Activated CD4-positive, alpha-beta memory T cell treated with anti-CD3 and anti-CD28 coated beads for 36 hours (primary cell): ENCODE measurements at regions not wholly inside any gene's neighbourhood (a gene's known extent, or its start where the extent isn't known, plus 50 kb on each side); places are given as distances from the start of the nearest gene placed in this dataset.

Experiments used
- CTCF ChIA-PET: fragments of 350-600 bp; sonication (Branson Sonifier 250); formaldehyde crosslinking; loops from one replicate; lab custom pipeline; 2021; ENCODE audit warnings: antibody characterized with exemption, inconsistent platforms; lab: Charles Lee
- POLR2A ChIA-PET: fragments of 350-600 bp; sonication (Branson Sonifier 250); formaldehyde crosslinking; loops from one replicate; lab custom pipeline; 2021; ENCODE audit warnings: antibody characterized with exemption; lab: Charles Lee
- DNase-seq: peaks from one replicate; pipeline ENCODE4 v3.0.0-alpha.2; 2020
- H3K27ac Mint-ChIP-seq: one replicate; pipeline ENCODE4 v1.8.0; 2021; ENCODE audit warnings: mixed read lengths
- H3K27me3 Mint-ChIP-seq: one replicate; pipeline ENCODE4 v1.8.0; 2021; ENCODE audit warnings: mixed read lengths
- H3K36me3 Mint-ChIP-seq: one replicate; pipeline ENCODE4 v1.8.0; 2021; ENCODE audit warnings: mixed read lengths
- H3K4me1 Mint-ChIP-seq: one replicate; pipeline ENCODE4 v1.8.0; 2021; ENCODE audit warnings: low read depth, mixed read lengths
- H3K4me3 Mint-ChIP-seq: one replicate; pipeline ENCODE4 v1.8.0; 2021; ENCODE audit warnings: mild to moderate bottlenecking, mixed read lengths
- H3K9me3 Mint-ChIP-seq: one replicate; pipeline ENCODE4 v1.8.0; 2021; ENCODE audit warnings: mixed read lengths
- intact Hi-C: fragments of 100-400 bp; cut with micrococcal nuclease; formaldehyde crosslinking; loops from one replicate; pipeline ENCODE4 v1.15.1; 2023

DNA sequence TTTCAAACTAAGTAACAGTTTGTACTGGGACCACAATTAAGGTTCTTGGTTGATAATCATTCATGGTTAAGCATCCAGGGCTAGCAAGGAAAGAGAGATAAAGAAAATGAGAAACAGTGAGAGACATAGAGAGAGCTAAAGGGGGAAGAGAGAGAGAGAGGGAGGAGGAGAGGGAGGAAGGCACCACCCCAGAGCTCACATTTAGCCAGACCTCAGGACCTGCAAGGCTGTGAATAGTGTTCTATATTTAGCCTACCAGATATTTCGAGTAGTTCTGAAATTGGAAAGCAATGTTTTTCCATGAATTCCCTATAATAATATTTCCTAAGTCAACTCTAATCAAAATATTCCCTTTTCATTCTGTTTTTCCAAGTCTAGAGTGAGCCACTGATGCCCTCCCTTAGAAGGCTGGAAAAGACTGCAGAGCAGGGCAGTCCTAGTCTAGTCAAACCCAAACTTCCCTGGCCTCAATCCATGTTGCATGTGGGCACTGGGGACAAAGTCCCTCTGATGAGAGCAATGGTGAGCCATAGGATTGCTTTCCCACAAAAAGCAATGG is 119.4 kb upstream of the INHBA start:
- Mint-ChIP-seq H3K27me3 (peaks cover 8% of the 10 kb centered on the region), H3K4me1 (no peaks in the 10 kb centered on the region), H3K4me3 (no peak overlapping the region), H3K36me3 (no peaks in the 10 kb centered on the region), H3K27ac (no peak overlapping the region), H3K9me3 (peaks cover 8% of the 10 kb centered on the region)
- ChIA-PET CTCF (no interaction called here), POLR2A (no interaction called here)
- no peak for DNase-seq
- intact Hi-C loops: no loop called here

DNA sequence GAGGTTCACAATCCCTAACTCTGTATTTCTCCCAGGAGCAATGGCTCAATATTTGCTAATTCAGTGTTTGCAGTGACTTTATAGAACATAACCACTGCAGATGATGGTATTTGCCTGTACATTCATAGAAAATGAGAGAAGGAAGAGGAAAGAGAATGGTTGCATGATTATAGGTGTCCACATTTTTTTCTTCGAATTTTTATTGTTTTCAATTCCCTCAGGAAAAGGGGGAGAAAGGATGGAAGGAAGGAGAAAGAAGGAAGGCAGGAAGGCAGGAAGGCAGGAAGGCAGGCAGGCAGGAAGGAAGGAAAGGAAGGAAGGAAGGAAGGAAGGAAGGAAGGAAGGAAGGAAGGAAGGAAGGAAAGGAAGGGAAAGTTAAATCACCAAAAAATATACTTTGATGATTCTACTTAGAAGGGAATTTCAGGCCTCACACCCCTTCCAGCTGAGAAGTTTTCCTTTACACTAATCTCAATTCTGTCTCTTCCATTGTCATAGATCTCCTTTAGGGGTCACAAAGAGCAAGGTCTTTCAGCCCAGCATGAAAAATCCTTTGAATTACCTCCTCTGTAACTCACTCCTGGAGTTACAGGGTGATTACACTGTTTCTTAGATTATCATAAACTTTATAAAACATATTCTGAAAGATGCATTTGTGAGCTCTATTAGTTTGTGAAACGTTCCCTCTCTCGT is 118.8 kb upstream of the INHBA start:
- ChIA-PET CTCF (no interaction called here), POLR2A (no interaction called here)
- H3K27me3 Mint-ChIP-seq: peaks cover 8% of the 10 kb centered on the region
- H3K4me3 Mint-ChIP-seq: no peak overlapping the region
- no peaks in the 10 kb centered on the region for H3K36me3 Mint-ChIP-seq
- H3K4me1 Mint-ChIP-seq: no peaks in the 10 kb centered on the region
- H3K9me3 Mint-ChIP-seq: peaks cover 8% of the 10 kb centered on the region
- no peak for DNase-seq
- no peak overlapping the region for H3K27ac Mint-ChIP-seq
- intact Hi-C loops: no loop called here

DNA sequence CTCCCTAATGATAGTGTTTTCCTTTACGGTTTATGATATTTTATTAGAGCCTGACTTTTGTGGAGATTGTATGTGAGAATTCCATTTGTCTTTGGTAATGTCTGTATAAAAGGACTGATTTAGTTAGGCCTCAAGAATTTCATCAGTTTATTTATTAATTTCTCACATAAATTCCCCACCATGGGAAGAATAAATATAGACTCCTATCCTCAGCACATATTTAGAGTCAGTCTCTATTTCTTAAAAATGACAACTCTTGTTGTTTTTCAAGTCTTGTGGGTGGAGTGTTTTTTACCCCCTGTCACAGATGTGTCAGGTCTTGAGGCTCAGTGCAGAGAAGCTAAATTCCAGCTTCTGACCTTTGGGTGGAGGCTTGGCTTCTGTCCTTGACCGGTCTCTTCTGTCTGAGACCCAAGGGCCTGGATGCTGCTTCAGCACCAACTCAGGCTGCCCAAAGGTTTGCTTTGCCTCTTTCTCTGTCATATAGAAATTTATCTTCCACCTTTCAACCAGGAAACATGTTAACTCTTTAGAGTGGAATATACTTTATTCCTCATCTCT is 117.3 kb upstream of the INHBA start:
- CTCF ChIA-PET: no interaction called here
- intact Hi-C loops: no loop called here
- Mint-ChIP-seq H3K9me3 (peaks cover 8% of the 10 kb centered on the region), H3K4me3 (no peak overlapping the region), H3K36me3 (no peaks in the 10 kb centered on the region), H3K27ac (no peak overlapping the region), H3K27me3 (peaks cover 8% of the 10 kb centered on the region), H3K4me1 (no peaks in the 10 kb centered on the region)
- POLR2A ChIA-PET: no interaction called here
- no peak for DNase-seq

DNA sequence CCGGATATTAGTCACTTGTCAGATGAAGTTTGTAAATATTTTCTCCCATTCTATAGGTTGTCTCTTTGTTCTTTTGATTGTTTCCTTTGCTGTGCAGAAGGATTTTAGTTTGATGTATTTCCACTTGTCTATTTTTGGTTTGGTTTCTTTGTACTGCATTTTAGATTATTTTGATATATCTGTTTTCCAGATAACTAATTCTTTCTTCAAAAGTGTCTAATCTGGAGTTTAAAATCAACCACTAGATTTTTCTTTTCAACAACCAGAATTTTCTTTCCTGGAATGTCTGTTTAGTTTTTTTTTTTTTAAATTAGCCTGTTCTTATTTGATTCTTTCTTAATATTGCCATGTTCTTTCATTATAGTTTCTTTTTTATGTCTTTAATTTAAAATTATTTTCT is 116.8 kb upstream of the INHBA start:
- no peaks in the 10 kb centered on the region for H3K4me1 Mint-ChIP-seq
- no peak overlapping the region for H3K4me3 Mint-ChIP-seq
- intact Hi-C loops: no loop called here
- DNase-seq: no peak
- H3K27ac Mint-ChIP-seq: no peak overlapping the region
- H3K27me3 Mint-ChIP-seq: peaks cover 8% of the 10 kb centered on the region
- ChIA-PET POLR2A (no interaction called here), CTCF (no interaction called here)
- H3K36me3 Mint-ChIP-seq: no peaks in the 10 kb centered on the region
- peaks cover 8% of the 10 kb centered on the region for H3K9me3 Mint-ChIP-seq

DNA sequence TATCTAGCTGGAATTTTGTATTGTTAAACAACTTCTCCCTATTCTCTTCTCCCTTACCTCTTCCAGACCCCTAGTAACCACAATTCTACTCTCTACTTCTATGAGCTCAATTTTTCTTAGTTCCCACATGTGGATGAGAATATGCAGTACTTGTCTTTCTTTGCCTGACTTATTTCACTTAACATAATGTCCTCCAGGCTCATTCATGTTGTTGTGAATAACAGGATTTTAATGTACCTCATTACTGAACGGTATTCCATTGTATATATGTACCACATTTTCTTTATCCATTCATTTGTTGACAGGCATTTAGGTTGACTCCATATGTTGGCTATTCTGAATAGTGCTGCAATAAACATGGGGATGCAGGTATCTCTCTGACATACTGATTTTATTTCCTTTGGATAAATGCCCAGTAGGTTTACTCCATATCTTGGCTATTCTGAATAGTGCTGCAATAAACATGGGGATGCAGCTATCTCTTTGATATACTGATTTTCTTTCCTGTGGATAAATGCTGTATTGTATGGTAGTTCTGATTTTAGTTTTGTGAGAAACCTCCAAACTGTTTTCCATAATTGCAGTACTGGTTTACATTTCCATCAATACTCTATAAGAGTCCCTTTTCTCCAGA is 116.0 kb upstream of the INHBA start:
- intact Hi-C loops: no loop called here
- Mint-ChIP-seq H3K27ac (no peak overlapping the region), H3K4me1 (no peaks in the 10 kb centered on the region)

DNA sequence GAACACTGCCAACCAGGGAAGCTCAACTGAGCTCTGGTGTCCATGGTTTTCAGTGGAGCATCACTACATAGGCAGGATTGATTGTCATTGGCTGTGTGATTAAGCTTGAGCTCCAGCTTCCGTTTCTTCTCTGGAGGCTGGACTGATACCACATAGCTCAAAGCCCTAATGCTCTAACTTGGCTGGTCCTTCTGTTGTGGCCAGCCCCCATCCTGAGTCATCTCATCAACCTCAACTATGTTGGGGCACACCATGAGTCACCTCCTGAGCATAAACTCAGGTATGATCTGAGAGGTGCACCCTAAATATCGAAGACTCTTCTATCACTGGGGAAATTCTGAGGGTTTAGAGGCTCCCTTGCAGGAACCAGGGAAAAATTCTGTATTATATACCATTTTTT is 114.5 kb upstream of the INHBA start:
- no peaks in the 10 kb centered on the region for H3K36me3 Mint-ChIP-seq
- peaks cover 8% of the 10 kb centered on the region for H3K9me3 Mint-ChIP-seq
- CTCF ChIA-PET: no interaction called here
- intact Hi-C loops: no loop called here
- no peaks in the 10 kb centered on the region for H3K4me1 Mint-ChIP-seq
- no peak overlapping the region for H3K27ac Mint-ChIP-seq
- H3K4me3 Mint-ChIP-seq: no peak overlapping the region
- POLR2A ChIA-PET: no interaction called here
- H3K27me3 Mint-ChIP-seq: peaks cover 4% of the 10 kb centered on the region
- peak; percentile 16 for DNase-seq

More for the DNA sequence above, 116.0 kb upstream of the INHBA start:
- ChIA-PET CTCF (no interaction called here), POLR2A (no interaction called here)
- Mint-ChIP-seq H3K36me3 (no peaks in the 10 kb centered on the region), H3K4me3 (no peak overlapping the region), H3K9me3 (peaks cover 8% of the 10 kb centered on the region), H3K27me3 (peaks cover 8% of the 10 kb centered on the region)
- no peak for DNase-seq

DNA sequence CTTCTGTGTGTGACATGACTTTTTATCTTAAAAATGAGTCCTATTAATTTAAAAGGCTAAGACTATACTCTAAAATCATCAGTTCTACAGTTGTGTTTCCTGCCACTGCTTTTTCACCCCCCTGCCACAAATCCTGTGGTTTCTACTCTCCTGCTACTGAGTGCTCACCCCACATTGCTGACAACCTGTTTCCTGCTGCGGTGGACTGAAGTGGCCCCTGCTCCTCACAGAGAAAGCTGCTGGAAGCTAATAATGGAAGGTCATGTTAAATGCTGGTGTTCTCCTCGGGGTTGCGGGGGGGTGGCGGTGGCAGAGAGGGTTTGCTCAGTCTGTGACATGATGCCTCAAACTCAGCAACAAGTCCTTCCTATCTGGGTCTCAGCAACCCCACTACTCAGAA is 113.2 kb upstream of the INHBA start:
- H3K4me1 Mint-ChIP-seq: no peaks in the 10 kb centered on the region
- peak; percentile 10 for DNase-seq
- H3K36me3 Mint-ChIP-seq: no peaks in the 10 kb centered on the region
- POLR2A ChIA-PET: no interaction called here
- H3K27ac Mint-ChIP-seq: no peak overlapping the region
- no peak overlapping the region for H3K4me3 Mint-ChIP-seq
- H3K9me3 Mint-ChIP-seq: peaks cover 8% of the 10 kb centered on the region
- intact Hi-C loops: no loop called here
- CTCF ChIA-PET: no interaction called here
- H3K27me3 Mint-ChIP-seq: peaks cover 1% of the 10 kb centered on the region

DNA sequence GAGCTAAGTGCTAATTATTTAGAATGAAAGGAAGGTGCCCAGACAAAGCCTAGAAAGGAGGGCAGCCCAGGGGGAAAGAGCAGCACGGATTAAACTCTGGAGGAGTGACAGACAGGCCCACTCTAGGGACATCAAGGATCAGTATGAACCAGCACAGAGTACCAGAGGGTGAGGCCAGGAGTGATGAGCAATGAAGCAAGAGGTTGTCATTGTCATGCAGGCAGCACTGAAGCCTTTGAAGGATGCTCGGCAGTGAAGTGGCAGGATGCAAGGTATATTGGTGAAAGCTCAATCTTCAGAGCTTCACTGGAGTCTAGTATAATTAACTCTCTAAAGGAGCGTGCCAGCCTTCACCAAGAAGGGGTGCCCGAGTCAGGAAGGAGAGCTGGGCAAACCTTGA is 112.0 kb upstream of the INHBA start:
- no peak overlapping the region for H3K27ac Mint-ChIP-seq
- no peaks in the 10 kb centered on the region for H3K36me3 Mint-ChIP-seq
- H3K4me1 Mint-ChIP-seq: no peaks in the 10 kb centered on the region
- peaks cover 1% of the 10 kb centered on the region for H3K27me3 Mint-ChIP-seq
- peaks cover 4% of the 10 kb centered on the region for H3K9me3 Mint-ChIP-seq
- no peak for DNase-seq
- H3K4me3 Mint-ChIP-seq: no peak overlapping the region
- ChIA-PET POLR2A (no interaction called here), CTCF (no interaction called here)
- intact Hi-C loops: no loop called here

DNA sequence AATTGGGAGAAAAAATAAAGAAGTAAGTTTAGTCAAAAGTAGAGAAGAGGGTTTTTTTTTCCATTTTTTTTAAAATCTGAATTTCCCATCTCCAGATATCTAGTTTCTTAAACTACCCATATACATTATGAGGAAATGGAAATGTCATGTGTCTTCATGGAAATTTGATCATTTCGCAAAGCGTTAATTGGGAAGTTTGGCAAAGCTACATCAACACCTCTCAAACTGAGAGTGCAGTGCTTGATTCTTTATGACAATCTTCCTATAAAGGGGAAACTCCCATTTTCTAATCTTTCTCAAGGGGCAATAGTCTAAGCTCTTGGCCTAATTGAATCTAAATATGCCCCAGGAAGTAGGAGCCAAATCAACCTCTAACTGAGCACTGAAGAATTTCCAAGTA is 110.4 kb upstream of the INHBA start:
- intact Hi-C loops: no loop called here

DNA sequence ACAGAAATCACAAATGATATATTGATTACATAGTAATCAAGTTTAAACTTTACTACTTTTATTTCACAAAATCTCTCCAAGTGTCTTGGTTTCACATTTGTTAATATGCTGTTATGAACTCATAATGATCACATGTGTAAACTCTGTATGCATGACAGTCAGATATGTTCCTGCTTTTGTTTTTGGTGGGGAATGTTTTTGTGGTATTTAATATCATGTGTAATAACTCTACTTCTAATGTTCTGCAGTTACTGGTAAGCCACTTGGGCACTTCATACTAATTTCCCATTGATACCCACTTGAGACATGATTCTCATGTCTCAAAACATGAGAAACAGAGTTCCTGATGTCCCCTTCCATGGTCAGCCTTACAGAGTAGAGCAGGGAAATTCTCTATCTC is 109.1 kb upstream of the INHBA start:
- ChIA-PET CTCF (no interaction called here), POLR2A (no interaction called here)
- H3K27me3 Mint-ChIP-seq: no peaks in the 10 kb centered on the region
- no peak overlapping the region for H3K27ac Mint-ChIP-seq
- DNase-seq: no peak
- intact Hi-C loops: no loop called here
- H3K4me3 Mint-ChIP-seq: no peak overlapping the region
- no peaks in the 10 kb centered on the region for H3K36me3 Mint-ChIP-seq
- no peaks in the 10 kb centered on the region for H3K9me3 Mint-ChIP-seq
- no peaks in the 10 kb centered on the region for H3K4me1 Mint-ChIP-seq

More for the DNA sequence above, 110.4 kb upstream of the INHBA start:
- no peaks in the 10 kb centered on the region for H3K36me3 Mint-ChIP-seq
- no peak overlapping the region for H3K27ac Mint-ChIP-seq
- no peak overlapping the region for H3K4me3 Mint-ChIP-seq
- ChIA-PET POLR2A (no interaction called here), CTCF (interaction anchor here (0.6 kb wide), 1 partner anchor 62 kb away, joined by 3 read pairs; no protein-coding TSS in a partner anchor)
- H3K9me3 Mint-ChIP-seq: no peaks in the 10 kb centered on the region
- DNase-seq: no peak
- no peaks in the 10 kb centered on the region for H3K27me3 Mint-ChIP-seq
- no peaks in the 10 kb centered on the region for H3K4me1 Mint-ChIP-seq

DNA sequence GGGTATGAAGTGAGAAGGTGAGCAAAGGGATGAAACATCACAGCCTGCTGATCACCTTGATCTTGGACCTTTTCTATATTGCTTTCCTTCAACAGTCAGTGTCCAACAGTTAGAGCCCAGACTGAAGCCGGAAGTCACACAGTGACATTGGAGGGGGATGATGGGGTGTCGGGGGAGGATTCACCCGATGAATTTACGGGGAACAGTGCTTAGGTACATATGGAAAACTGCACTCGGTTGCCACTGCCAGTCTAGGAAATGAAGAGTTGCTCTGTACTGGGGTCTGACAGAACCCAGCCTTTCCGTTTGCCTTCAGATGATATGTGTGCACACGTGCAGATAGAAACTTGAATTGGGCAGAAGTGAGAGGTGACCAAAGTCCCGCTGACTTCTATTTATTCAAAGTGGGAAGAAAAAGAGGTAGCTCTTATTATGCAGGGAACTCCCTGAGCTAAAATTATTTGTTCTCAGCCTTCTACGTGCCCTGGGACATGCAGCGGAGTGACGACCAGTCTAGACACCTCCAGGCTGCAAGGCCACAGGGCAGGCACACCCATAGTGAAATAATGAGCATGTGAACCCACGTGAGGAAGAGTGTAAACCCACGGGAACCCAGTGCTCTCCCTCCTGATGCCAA is 107.2 kb upstream of the INHBA start:
- intact Hi-C loops: no loop called here
- POLR2A ChIA-PET: no interaction called here
- Mint-ChIP-seq H3K27me3 (no peaks in the 10 kb centered on the region), H3K9me3 (peaks cover 2% of the 10 kb centered on the region), H3K27ac (no peak overlapping the region), H3K36me3 (no peaks in the 10 kb centered on the region), H3K4me1 (no peaks in the 10 kb centered on the region), H3K4me3 (no peak overlapping the region)
- DNase-seq: no peak
- CTCF ChIA-PET: no interaction called here

DNA sequence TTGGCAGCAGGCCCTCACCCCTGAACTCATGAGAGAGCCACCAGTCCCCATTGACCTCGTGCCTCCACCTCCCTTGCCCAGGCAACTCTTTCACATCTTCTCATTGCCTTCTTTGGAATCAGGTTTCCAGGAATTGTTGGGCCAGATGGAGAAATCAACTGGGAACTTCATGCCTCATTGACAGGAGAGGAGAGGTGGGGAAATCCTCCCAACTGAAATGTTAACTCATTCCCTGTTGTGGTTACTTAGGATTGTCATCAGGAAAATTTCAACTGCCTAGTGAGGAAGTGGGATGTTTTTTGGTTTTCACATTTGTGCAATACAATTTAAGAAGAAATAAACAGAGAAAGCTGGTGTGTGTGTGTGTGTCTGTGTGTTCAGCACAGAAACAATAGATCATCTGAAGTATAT is 106.6 kb upstream of the INHBA start:
- CTCF ChIA-PET: no interaction called here
- H3K9me3 Mint-ChIP-seq: peaks cover 2% of the 10 kb centered on the region

More for the DNA sequence above, 106.6 kb upstream of the INHBA start:
- H3K36me3 Mint-ChIP-seq: no peaks in the 10 kb centered on the region
- no peak overlapping the region for H3K4me3 Mint-ChIP-seq
- no peak overlapping the region for H3K27ac Mint-ChIP-seq
- no peaks in the 10 kb centered on the region for H3K27me3 Mint-ChIP-seq
- no peaks in the 10 kb centered on the region for H3K4me1 Mint-ChIP-seq
- no peak for DNase-seq
- intact Hi-C loops: no loop called here
- POLR2A ChIA-PET: no interaction called here
